Activated CD4-positive, CD25-positive, alpha-beta regulatory T cell treated with anti-CD3 and anti-CD28 coated beads, Interleukin-2, amount 50 U/mL, for 24 hours (primary cell): ENCODE measurements at regions not wholly inside any gene's neighbourhood (a gene's known extent, or its start where the extent isn't known, plus 50 kb on each side); places are given as distances from the start of the nearest gene placed in this dataset.
"Not testable (repeated sequence)": the region's sequence is repeated elsewhere in the genome, so short reads cannot be mapped to it uniquely, and the experiment has no call there.

Experiments
- ATAC-seq, 2 donors: fragments of 150-1000 bp; cut with Tn5 transposase; one replicate each; pipeline ENCODE4 v1.10.0; 2021; ENCODE audit warnings: mild to moderate bottlenecking in 1 of 2, moderate library complexity in 1 of 2

GRCh38 chr5:127133071-127133470 lies 59.8 kb upstream of the C5orf63 start:
- no peak for ATAC-seq

- ATAC-seq: no peak
These were observed 63.6 kb upstream of the C5orf63 start for GRCh38 chr5:127136908-127137307.

GRCh38 chr5:127143722-127144121 lies 70.4 kb upstream of the C5orf63 start:
- ATAC-seq: no peak

GRCh38 chr5:127153031-127153430 lies 79.7 kb upstream of the C5orf63 start:
- no peak for ATAC-seq

GRCh38 chr5:127153521-127153920 lies 80.2 kb upstream of the C5orf63 start:
- no peak for ATAC-seq

GRCh38 chr5:127163750-127164149 lies 90.4 kb upstream of the C5orf63 start:
- ATAC-seq: no peak

GRCh38 chr5:127170918-127171600 lies 97.8 kb upstream of the C5orf63 start:
- ATAC-seq: no peak

- ATAC-seq: no peak
These were observed 103.5 kb upstream of the C5orf63 start for GRCh38 chr5:127176769-127177168.

- ATAC-seq: not testable (repeated sequence)
These were observed 108.0 kb upstream of the MEGF10 start for GRCh38 chr5:127182631-127183030.

GRCh38 chr5:127183332-127183731 lies 107.3 kb upstream of the MEGF10 start:
- no peak for ATAC-seq

- ATAC-seq: no peak
These were observed 105.7 kb upstream of the MEGF10 start for GRCh38 chr5:127184851-127185250.

GRCh38 chr5:127186657-127187056 lies 103.9 kb upstream of the MEGF10 start:
- no peak for ATAC-seq

GRCh38 chr5:127187706-127188105 lies 102.9 kb upstream of the MEGF10 start:
- no peak for ATAC-seq

GRCh38 chr5:127192150-127192549 lies 98.4 kb upstream of the MEGF10 start:
- no peak for ATAC-seq

- no peak for ATAC-seq
These were observed 97.7 kb upstream of the MEGF10 start for GRCh38 chr5:127192836-127193338.

GRCh38 chr5:127196042-127196441 lies 94.6 kb upstream of the MEGF10 start:
- no peak for ATAC-seq

GRCh38 chr5:127197402-127198167 lies 93.0 kb upstream of the MEGF10 start:
- not testable (repeated sequence) for ATAC-seq

- ATAC-seq: not testable (repeated sequence)
These were observed 87.9 kb upstream of the MEGF10 start for GRCh38 chr5:127202738-127203137.

- no peak for ATAC-seq
These were observed 86.8 kb upstream of the MEGF10 start for GRCh38 chr5:127203818-127204217.

- ATAC-seq: no peak
These were observed 85.4 kb upstream of the MEGF10 start for GRCh38 chr5:127205147-127205546.

GRCh38 chr5:127206320-127207113 lies 84.1 kb upstream of the MEGF10 start:
- no peak for ATAC-seq

- ATAC-seq: no peak
These were observed 80.6 kb upstream of the MEGF10 start for GRCh38 chr5:127210042-127210441.

GRCh38 chr5:127213231-127213630 lies 77.4 kb upstream of the MEGF10 start:
- ATAC-seq: no peak
